ENCODE measurements at regions not wholly inside any gene's neighbourhood (a gene's known extent, or its start where the extent isn't known, plus 50 kb on each side); places are given as distances from the start of the nearest gene placed in this dataset.

- TF ChIP-seq, protein P1, sequence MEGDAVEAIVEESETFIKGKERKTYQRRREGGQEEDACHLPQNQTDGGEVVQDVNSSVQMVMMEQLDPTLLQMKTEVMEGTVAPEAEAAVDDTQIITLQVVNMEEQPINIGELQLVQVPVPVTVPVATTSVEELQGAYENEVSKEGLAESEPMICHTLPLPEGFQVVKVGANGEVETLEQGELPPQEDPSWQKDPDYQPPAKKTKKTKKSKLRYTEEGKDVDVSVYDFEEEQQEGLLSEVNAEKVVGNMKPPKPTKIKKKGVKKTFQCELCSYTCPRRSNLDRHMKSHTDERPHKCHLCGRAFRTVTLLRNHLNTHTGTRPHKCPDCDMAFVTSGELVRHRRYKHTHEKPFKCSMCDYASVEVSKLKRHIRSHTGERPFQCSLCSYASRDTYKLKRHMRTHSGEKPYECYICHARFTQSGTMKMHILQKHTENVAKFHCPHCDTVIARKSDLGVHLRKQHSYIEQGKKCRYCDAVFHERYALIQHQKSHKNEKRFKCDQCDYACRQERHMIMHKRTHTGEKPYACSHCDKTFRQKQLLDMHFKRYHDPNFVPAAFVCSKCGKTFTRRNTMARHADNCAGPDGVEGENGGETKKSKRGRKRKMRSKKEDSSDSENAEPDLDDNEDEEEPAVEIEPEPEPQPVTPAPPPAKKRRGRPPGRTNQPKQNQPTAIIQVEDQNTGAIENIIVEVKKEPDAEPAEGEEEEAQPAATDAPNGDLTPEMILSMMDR (IDR thresholded peaks at IDR 0.05), result no peak
- no peak for TF ChIP-seq POLR2A (IDR thresholded peaks at IDR 0.05)
These were observed 308.8 kb upstream of the MGAT4C start for GRCh38 chr12:86565038-86565437.
